Endothelial cell of umbilical vein (primary cell): ENCODE measurements at regions not wholly inside any gene's neighbourhood (a gene's known extent, or its start where the extent isn't known, plus 50 kb on each side); places are given as distances from the start of the nearest gene placed in this dataset.

Experiments
- CTCF ChIP-seq, 2 donors: IDR thresholded peaks; 1 replicate in 1 of 2; 2 replicates in 1 of 2; pipeline ENCODE4 v1.5.1; 2011; ENCODE audit warnings: low read length in 2 of 2, mild to moderate bottlenecking in 2 of 2, moderate library complexity in 2 of 2, control low read depth in 1 of 2, inconsistent platforms in 1 of 2, low read depth in 1 of 2; ENCODE audit not compliant: insufficient read depth in 1 of 2; ENCODE audit errors: extremely low read depth in 1 of 2
- EZH2 ChIP-seq: IDR thresholded peaks from 2 replicates; pipeline ENCODE4 v1.6.1; 2012; ENCODE audit warnings: borderline replicate concordance, low read depth, mild to moderate bottlenecking, moderate library complexity, low read length, inconsistent platforms; ENCODE audit not compliant: severe bottlenecking
- JUN ChIP-seq: IDR thresholded peaks from 2 replicates; pipeline ENCODE4 v1.6.1; 2011; ENCODE audit warnings: borderline replicate concordance, low read depth; ENCODE audit not compliant: insufficient read length, insufficient read depth
- MAX ChIP-seq: IDR thresholded peaks from 2 replicates; pipeline ENCODE4 v1.6.1; 2011; ENCODE audit not compliant: insufficient read depth, insufficient read length
- POLR2A ChIP-seq: IDR thresholded peaks from 2 replicates; pipeline ENCODE4 v1.6.1; 2012; ENCODE audit warnings: low read depth, mild to moderate bottlenecking, control low read depth, low read length
- POLR2AphosphoS5 ChIP-seq: IDR thresholded peaks from 2 replicates; pipeline ENCODE4 v1.6.1; 2012; ENCODE audit warnings: low read depth, mild to moderate bottlenecking, control low read depth, low read length, moderate library complexity; ENCODE audit not compliant: insufficient read depth

- TF ChIP-seq CTCF (IDR thresholded peaks at IDR 0.05; ENCODE audit: extremely low read depth in 1 of 2, insufficient read depth in 1 of 2, low read depth in 1 of 2, low read length in 2 of 2) = no peak
- TF ChIP-seq POLR2AphosphoS5 = no peak
- TF ChIP-seq MAX = no peak
- no peak for TF ChIP-seq JUN
- no peak for TF ChIP-seq POLR2A
- TF ChIP-seq EZH2 = no peak
These were observed 290.8 kb downstream of the YTHDC2 start for GRCh38 chr5:113804264-113804663.
